ENCODE measurements at regions not wholly inside any gene's neighbourhood (a gene's known extent, or its start where the extent isn't known, plus 50 kb on each side); places are given as distances from the start of the nearest gene placed in this dataset.

DNA sequence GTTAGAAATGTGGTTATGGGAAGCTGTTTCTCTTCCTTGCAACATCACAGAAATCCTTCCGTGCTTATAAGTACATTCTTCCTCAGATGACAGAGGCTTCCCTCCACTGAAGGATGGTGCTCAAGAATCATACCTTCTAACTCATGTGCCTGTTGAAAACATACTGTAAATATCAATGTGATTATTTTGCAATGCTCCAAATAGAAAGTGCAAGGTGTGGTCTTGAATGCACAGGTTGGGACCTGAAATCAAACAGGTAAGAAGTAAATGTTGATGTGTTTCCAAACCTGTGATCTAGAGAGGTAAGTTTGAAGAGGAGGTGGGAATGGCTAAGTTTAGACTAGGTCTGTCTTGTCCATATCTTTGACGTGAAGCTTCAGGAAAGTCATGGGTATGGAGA lies 87.7 kb downstream of the ZNF518B start:
- TF ChIP-seq POLR2AphosphoS5 (IDR thresholded peaks at IDR 0.05) (no peak), POLR2A (IDR thresholded peaks at IDR 0.05) (no peak)
- TF ChIP-seq, protein P1, sequence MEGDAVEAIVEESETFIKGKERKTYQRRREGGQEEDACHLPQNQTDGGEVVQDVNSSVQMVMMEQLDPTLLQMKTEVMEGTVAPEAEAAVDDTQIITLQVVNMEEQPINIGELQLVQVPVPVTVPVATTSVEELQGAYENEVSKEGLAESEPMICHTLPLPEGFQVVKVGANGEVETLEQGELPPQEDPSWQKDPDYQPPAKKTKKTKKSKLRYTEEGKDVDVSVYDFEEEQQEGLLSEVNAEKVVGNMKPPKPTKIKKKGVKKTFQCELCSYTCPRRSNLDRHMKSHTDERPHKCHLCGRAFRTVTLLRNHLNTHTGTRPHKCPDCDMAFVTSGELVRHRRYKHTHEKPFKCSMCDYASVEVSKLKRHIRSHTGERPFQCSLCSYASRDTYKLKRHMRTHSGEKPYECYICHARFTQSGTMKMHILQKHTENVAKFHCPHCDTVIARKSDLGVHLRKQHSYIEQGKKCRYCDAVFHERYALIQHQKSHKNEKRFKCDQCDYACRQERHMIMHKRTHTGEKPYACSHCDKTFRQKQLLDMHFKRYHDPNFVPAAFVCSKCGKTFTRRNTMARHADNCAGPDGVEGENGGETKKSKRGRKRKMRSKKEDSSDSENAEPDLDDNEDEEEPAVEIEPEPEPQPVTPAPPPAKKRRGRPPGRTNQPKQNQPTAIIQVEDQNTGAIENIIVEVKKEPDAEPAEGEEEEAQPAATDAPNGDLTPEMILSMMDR (IDR thresholded peaks at IDR 0.05), result no peak
